ENCODE measurements at regions not wholly inside any gene's neighbourhood (a gene's known extent, or its start where the extent isn't known, plus 50 kb on each side); places are given as distances from the start of the nearest gene placed in this dataset.
"Not testable (repeated sequence)": the region's sequence is repeated elsewhere in the genome, so short reads cannot be mapped to it uniquely, and the experiment has no call there.

GRCh38 chr10:71088054-71088453, 124.3 kb upstream of the UNC5B start:
- Histone ChIP-seq H2AFZ (ENCODE audit: insufficient read depth, low read depth, low read length, poor library complexity, severe bottlenecking) (no peak overlapping the region), H3K79me2 (ENCODE audit: control insufficient read depth, insufficient read depth, low read length) (no peaks in the 10 kb centered on the region), H3K27ac (ENCODE audit: low read length in 2 of 2) (no peak overlapping the region), H3K36me3 (replicated peaks in 1 of 2; ENCODE audit: control extremely low read depth in 1 of 2, control insufficient read depth in 1 of 2, extremely low read depth in 1 of 2, insufficient read depth in 2 of 2, low read length in 1 of 2) (no peaks in the 10 kb centered on the region), H4K20me1 (ENCODE audit: control insufficient read depth, insufficient read depth, low read length, poor library complexity, severe bottlenecking) (no peaks in the 10 kb centered on the region), H3K9me3 (ENCODE audit: control extremely low read depth in 1 of 3, control insufficient read depth in 2 of 3, insufficient read depth in 1 of 3, low read length in 2 of 3) (no peaks in the 10 kb centered on the region), H3K4me3 (ENCODE audit: control extremely low read depth in 1 of 5, extremely low read depth in 1 of 5, insufficient read depth in 1 of 5, low read depth in 2 of 5, low read length in 4 of 5) (no peak overlapping the region), H3K9ac (ENCODE audit: low read length) (no peak overlapping the region), H3K4me1 (ENCODE audit: control insufficient read depth in 2 of 2, insufficient read depth in 2 of 2, low read length in 2 of 2) (no peaks in the 10 kb centered on the region), H3K4me2 (replicated peaks; ENCODE audit: low read depth, low read length, poor library complexity, severe bottlenecking) (no peak overlapping the region), H3K27me3 (replicated peaks in 1 of 4; ENCODE audit: control extremely low read depth in 1 of 4, control insufficient read depth in 3 of 4, insufficient read depth in 4 of 4, low read length in 3 of 4) (no peaks in the 10 kb centered on the region)
- Mint-ChIP-seq H3K27ac (no peak overlapping the region), H3K4me1 (no peaks in the 10 kb centered on the region), H3K9me3 (ENCODE audit: insufficient read depth) (no peaks in the 10 kb centered on the region), H3K4me3 (no peak overlapping the region), H3K27me3 (peaks cover 6% of the 10 kb centered on the region)
- no peak for TF ChIP-seq EZH2 (IDR thresholded peaks at IDR 0.05; ENCODE audit: borderline replicate concordance, insufficient read depth, low read depth, low read length, poor library complexity, severe bottlenecking)
- TF ChIP-seq, protein P1, sequence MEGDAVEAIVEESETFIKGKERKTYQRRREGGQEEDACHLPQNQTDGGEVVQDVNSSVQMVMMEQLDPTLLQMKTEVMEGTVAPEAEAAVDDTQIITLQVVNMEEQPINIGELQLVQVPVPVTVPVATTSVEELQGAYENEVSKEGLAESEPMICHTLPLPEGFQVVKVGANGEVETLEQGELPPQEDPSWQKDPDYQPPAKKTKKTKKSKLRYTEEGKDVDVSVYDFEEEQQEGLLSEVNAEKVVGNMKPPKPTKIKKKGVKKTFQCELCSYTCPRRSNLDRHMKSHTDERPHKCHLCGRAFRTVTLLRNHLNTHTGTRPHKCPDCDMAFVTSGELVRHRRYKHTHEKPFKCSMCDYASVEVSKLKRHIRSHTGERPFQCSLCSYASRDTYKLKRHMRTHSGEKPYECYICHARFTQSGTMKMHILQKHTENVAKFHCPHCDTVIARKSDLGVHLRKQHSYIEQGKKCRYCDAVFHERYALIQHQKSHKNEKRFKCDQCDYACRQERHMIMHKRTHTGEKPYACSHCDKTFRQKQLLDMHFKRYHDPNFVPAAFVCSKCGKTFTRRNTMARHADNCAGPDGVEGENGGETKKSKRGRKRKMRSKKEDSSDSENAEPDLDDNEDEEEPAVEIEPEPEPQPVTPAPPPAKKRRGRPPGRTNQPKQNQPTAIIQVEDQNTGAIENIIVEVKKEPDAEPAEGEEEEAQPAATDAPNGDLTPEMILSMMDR (IDR thresholded peaks at IDR 0.05) = no peak
- ChIA-PET POLR2A (no interaction called here), CTCF (no interaction called here)
- no peak for DNase-seq
- 98% methylated on average over 5 of the region's 9 CpGs for WGBS (ENCODE audit: insufficient coverage)
- intact Hi-C loops (cut with micrococcal nuclease) = no loop called here
- no peak for ATAC-seq (ENCODE audit: low read depth)

GRCh38 chr10:71088578-71088977, 123.8 kb upstream of the UNC5B start:
- CTCF ChIA-PET; H3K4me3 ChIP-seq (ENCODE audit: control extremely low read depth in 1 of 5, extremely low read depth in 1 of 5, insufficient read depth in 1 of 5, low read depth in 2 of 5, low read length in 4 of 5); H3K27ac ChIP-seq (ENCODE audit: low read length in 2 of 2); H3K4me2 ChIP-seq (replicated peaks; ENCODE audit: low read depth, low read length, poor library complexity, severe bottlenecking); intact Hi-C loops (cut with micrococcal nuclease); H4K20me1 ChIP-seq (ENCODE audit: control insufficient read depth, insufficient read depth, low read length, poor library complexity, severe bottlenecking); DNase-seq; H3K4me3 Mint-ChIP-seq; H3K9me3 Mint-ChIP-seq (ENCODE audit: insufficient read depth); ATAC-seq (ENCODE audit: low read depth); H3K9me3 ChIP-seq (ENCODE audit: control extremely low read depth in 1 of 3, control insufficient read depth in 2 of 3, insufficient read depth in 1 of 3, low read length in 2 of 3); H3K4me1 ChIP-seq (ENCODE audit: control insufficient read depth in 2 of 2, insufficient read depth in 2 of 2, low read length in 2 of 2); H3K27ac Mint-ChIP-seq; H3K9ac ChIP-seq (ENCODE audit: low read length); H3K27me3 ChIP-seq (replicated peaks in 1 of 4; ENCODE audit: control extremely low read depth in 1 of 4, control insufficient read depth in 3 of 4, insufficient read depth in 4 of 4, low read length in 3 of 4); POLR2A ChIA-PET; H3K4me1 Mint-ChIP-seq; H3K36me3 ChIP-seq (replicated peaks in 1 of 2; ENCODE audit: control extremely low read depth in 1 of 2, control insufficient read depth in 1 of 2, extremely low read depth in 1 of 2, insufficient read depth in 2 of 2, low read length in 1 of 2); H3K27me3 Mint-ChIP-seq; H3K79me2 ChIP-seq (ENCODE audit: control insufficient read depth, insufficient read depth, low read length); H2AFZ ChIP-seq (ENCODE audit: insufficient read depth, low read depth, low read length, poor library complexity, severe bottlenecking): not testable (repeated sequence)
- WGBS (ENCODE audit: insufficient coverage) = 69% methylated on average over 4 of the region's 7 CpGs
